ENCODE measurements at regions not wholly inside any gene's neighbourhood (a gene's known extent, or its start where the extent isn't known, plus 50 kb on each side); places are given as distances from the start of the nearest gene placed in this dataset.

GRCh38 chr14:106346534-106347290 is 820.3 kb downstream of the TMEM121 start:
- TF ChIP-seq POLR2A (IDR thresholded peaks at IDR 0.05; ENCODE audit: low read depth, low read length) (no peak), MAX (IDR thresholded peaks at IDR 0.05; ENCODE audit: insufficient read depth, insufficient read length) (no peak), EZH2 (IDR thresholded peaks at IDR 0.05; ENCODE audit: borderline replicate concordance, low read depth, low read length, severe bottlenecking) (no peak), JUN (IDR thresholded peaks at IDR 0.05; ENCODE audit: borderline replicate concordance, insufficient read depth, insufficient read length, low read depth) (no peak), POLR2AphosphoS5 (IDR thresholded peaks at IDR 0.05; ENCODE audit: insufficient read depth, low read depth, low read length) (no peak), GATA2 (IDR thresholded peaks at IDR 0.05; ENCODE audit: insufficient read depth, insufficient read length, low read depth, low read length) (no peak)
- TF ChIP-seq, protein P1, sequence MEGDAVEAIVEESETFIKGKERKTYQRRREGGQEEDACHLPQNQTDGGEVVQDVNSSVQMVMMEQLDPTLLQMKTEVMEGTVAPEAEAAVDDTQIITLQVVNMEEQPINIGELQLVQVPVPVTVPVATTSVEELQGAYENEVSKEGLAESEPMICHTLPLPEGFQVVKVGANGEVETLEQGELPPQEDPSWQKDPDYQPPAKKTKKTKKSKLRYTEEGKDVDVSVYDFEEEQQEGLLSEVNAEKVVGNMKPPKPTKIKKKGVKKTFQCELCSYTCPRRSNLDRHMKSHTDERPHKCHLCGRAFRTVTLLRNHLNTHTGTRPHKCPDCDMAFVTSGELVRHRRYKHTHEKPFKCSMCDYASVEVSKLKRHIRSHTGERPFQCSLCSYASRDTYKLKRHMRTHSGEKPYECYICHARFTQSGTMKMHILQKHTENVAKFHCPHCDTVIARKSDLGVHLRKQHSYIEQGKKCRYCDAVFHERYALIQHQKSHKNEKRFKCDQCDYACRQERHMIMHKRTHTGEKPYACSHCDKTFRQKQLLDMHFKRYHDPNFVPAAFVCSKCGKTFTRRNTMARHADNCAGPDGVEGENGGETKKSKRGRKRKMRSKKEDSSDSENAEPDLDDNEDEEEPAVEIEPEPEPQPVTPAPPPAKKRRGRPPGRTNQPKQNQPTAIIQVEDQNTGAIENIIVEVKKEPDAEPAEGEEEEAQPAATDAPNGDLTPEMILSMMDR (IDR thresholded peaks at IDR 0.05; ENCODE audit: extremely low read depth in 1 of 2, insufficient read depth in 1 of 2, low read depth in 1 of 2, low read length in 2 of 2), result no peak

All from endothelial cell of umbilical vein (primary cell).